ENCODE measurements at regions not wholly inside any gene's neighbourhood (a gene's known extent, or its start where the extent isn't known, plus 50 kb on each side); places are given as distances from the start of the nearest gene placed in this dataset.

DNA sequence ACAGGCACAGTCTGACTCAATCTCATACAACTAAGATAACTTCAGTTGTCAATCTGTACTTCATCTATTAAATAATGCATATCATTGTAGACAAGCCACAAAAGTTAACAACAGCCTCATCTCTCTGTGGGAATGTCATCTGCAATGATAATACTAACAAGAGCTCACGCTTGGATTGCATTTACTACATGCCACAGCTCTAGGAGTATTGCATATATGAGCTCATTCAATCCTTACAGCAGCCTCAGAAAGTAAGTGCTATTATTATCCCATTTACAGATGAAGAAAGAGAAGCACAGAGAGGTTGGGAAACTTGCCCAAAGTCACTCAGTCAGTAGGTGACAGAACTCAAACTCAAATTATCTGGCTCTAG, 105.7 kb upstream of the GUCA2B start:
- no peaks in the 10 kb centered on the region for H3K27me3 ChIP-seq
- DNase-seq: no peak

DNA sequence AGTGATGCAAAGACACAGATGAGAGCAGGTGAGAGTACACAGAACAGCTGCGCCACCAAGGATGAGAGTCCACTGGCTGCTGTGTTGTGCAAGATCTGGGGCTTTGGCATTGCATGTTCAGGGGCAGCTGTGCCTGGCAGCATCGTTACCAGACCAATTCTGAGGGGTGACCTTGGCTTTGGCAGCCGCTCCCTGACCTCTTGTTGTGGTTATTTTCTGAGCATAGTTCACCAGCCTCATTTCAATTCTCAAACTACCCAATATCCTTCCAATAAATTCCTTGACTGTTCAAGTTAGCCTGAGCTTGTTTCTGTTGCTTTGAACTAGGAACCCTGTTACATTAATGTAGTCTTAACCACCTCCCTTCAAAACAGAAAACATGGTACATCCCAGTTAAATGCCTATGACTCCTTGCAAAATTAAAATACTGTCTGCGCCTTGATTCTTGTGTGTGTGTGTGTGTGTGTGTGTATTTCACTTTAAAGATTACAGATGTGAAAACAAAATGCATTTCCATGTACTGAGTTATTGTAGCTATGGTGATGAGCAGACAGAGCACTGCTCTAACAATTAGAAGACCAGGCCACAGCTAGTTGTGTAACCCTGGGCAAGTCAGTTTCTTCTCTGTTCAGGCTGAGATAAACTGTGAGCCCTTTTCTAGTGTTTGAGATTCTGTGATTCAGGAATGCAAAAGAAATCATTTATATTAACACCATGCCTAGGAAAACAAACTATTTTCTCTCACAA, 106.3 kb upstream of the GUCA2B start:
- H3K4me1 ChIP-seq: no peaks in the 10 kb centered on the region
- no peaks in the 10 kb centered on the region for H3K36me3 ChIP-seq
- DNase-seq: no peak
- intact Hi-C loops (cut with DNase I; ENCODE audit: low total_unique reads): no loop called here
- H3K27ac ChIP-seq: no peak overlapping the region
- no peak overlapping the region for H3K4me3 ChIP-seq
- TF ChIP-seq, protein P1, sequence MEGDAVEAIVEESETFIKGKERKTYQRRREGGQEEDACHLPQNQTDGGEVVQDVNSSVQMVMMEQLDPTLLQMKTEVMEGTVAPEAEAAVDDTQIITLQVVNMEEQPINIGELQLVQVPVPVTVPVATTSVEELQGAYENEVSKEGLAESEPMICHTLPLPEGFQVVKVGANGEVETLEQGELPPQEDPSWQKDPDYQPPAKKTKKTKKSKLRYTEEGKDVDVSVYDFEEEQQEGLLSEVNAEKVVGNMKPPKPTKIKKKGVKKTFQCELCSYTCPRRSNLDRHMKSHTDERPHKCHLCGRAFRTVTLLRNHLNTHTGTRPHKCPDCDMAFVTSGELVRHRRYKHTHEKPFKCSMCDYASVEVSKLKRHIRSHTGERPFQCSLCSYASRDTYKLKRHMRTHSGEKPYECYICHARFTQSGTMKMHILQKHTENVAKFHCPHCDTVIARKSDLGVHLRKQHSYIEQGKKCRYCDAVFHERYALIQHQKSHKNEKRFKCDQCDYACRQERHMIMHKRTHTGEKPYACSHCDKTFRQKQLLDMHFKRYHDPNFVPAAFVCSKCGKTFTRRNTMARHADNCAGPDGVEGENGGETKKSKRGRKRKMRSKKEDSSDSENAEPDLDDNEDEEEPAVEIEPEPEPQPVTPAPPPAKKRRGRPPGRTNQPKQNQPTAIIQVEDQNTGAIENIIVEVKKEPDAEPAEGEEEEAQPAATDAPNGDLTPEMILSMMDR (IDR thresholded peaks at IDR 0.05): no peak
- no peak for TF ChIP-seq POLR2A (IDR thresholded peaks at IDR 0.05)
- H3K9me3 ChIP-seq: no peaks in the 10 kb centered on the region
- H3K27me3 ChIP-seq: no peaks in the 10 kb centered on the region

More for the DNA sequence above, 105.7 kb upstream of the GUCA2B start:
- no peak overlapping the region for H3K4me3 ChIP-seq
- TF ChIP-seq POLR2A (IDR thresholded peaks at IDR 0.05): no peak
- TF ChIP-seq, protein P1 (IDR thresholded peaks at IDR 0.05): no peak
- H3K9me3 ChIP-seq: no peaks in the 10 kb centered on the region
- intact Hi-C loops (cut with DNase I; ENCODE audit: low total_unique reads): no loop called here
- no peaks in the 10 kb centered on the region for H3K36me3 ChIP-seq
- no peak overlapping the region for H3K27ac ChIP-seq
- H3K4me1 ChIP-seq: no peaks in the 10 kb centered on the region

DNA sequence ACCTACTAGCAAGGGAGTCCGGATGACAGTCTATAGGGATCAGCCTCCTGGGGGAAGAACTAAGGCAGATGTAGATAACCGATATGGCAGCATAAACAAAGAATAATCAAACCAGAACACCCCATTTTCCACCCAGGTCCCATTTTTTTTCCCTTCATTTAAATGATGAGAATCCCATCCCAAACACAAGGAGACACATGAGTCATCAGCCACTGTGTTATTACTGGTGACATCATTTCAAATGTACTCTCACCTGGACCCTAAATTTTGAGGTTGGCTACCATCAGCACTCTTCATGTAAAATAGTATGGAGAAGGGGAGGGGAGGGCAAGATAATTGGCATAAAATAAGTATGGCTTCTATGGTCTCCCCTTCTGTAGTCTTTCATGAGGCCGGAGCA, 108.9 kb upstream of the GUCA2B start:
- intact Hi-C loops (cut with DNase I; ENCODE audit: low total_unique reads): no loop called here
- H3K4me3 ChIP-seq: no peak overlapping the region
- DNase-seq: no peak
- H3K36me3 ChIP-seq: no peaks in the 10 kb centered on the region
- H3K9me3 ChIP-seq: no peaks in the 10 kb centered on the region
- H3K27me3 ChIP-seq: no peaks in the 10 kb centered on the region
- H3K4me1 ChIP-seq: no peaks in the 10 kb centered on the region
- H3K27ac ChIP-seq: no peak overlapping the region
- TF ChIP-seq, protein P1 (IDR thresholded peaks at IDR 0.05): no peak
- TF ChIP-seq POLR2A (IDR thresholded peaks at IDR 0.05): no peak

DNA sequence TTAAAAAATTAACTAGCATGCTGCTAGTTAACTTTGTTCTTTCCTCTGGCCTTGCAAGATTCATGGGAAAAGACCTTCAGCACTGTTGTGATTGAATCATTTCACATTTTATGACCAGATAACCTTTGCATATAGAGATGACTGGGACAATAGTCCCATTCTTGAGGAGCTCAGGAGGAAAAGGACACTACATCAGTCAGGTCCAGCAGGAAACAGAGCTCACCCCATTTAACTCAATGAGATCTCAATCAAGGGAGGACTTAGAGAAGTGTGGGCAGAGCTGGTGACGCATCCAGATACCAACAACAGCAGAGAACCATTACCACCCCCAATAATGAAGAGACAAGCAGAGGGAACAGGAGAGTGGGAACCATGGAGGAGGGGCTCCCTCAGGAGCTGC, 109.4 kb upstream of the GUCA2B start:
- no peaks in the 10 kb centered on the region for H3K27me3 ChIP-seq
- no peak for TF ChIP-seq POLR2A (IDR thresholded peaks at IDR 0.05)
- TF ChIP-seq, protein P1 (IDR thresholded peaks at IDR 0.05): no peak
- intact Hi-C loops (cut with DNase I; ENCODE audit: low total_unique reads): no loop called here
- DNase-seq: no peak
- no peaks in the 10 kb centered on the region for H3K4me1 ChIP-seq
- H3K4me3 ChIP-seq: no peak overlapping the region
- H3K27ac ChIP-seq: no peak overlapping the region
- H3K36me3 ChIP-seq: no peaks in the 10 kb centered on the region
- H3K9me3 ChIP-seq: no peaks in the 10 kb centered on the region

DNA sequence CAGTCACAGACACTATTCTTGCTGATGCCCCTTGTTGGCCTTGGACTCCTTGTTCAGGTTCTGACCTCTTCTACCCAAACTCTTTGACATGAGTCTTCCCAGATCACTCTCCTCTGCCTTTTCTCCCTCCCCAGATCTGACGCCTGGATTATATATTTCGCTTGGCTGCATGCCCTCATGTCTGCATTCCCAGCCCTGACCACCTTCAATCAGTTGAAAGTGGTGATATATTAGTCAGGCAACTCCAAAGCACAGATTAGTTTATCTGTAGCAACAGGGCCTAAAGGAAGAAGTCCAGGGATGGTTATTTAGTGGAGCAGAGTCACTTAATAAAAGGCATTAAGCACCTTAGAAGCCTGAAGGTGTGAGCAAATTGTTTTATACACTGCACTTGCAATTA, 110.0 kb upstream of the GUCA2B start:
- H3K27ac ChIP-seq: no peak overlapping the region

More for the DNA sequence above, 110.0 kb upstream of the GUCA2B start:
- H3K4me3 ChIP-seq: no peak overlapping the region
- TF ChIP-seq, protein P1 (IDR thresholded peaks at IDR 0.05): no peak
- no peak for TF ChIP-seq POLR2A (IDR thresholded peaks at IDR 0.05)
- intact Hi-C loops (cut with DNase I; ENCODE audit: low total_unique reads): no loop called here
- no peaks in the 10 kb centered on the region for H3K27me3 ChIP-seq
- no peak for DNase-seq
- H3K4me1 ChIP-seq: no peaks in the 10 kb centered on the region
- no peaks in the 10 kb centered on the region for H3K36me3 ChIP-seq
- H3K9me3 ChIP-seq: no peaks in the 10 kb centered on the region
